ENCODE measurements at regions not wholly inside any gene's neighbourhood (a gene's known extent, or its start where the extent isn't known, plus 50 kb on each side); places are given as distances from the start of the nearest gene placed in this dataset.
"Not testable (repeated sequence)": the region's sequence is repeated elsewhere in the genome, so short reads cannot be mapped to it uniquely, and the experiment has no call there.

- no peak for TF ChIP-seq CTCF (IDR thresholded peaks at IDR 0.05; ENCODE audit: low read depth, low read length, missing control alignments)
- no peak for DNase-seq (ENCODE audit: extremely low read depth, low read depth)
- H3K4me3 ChIP-seq (replicated peaks; ENCODE audit: low read depth, low read length) = no peak overlapping the region
Observed at GRCh38 chr1:105027838-105028471, 1278.3 kb downstream of the AMY1C start.

GRCh38 chr1:105072446-105072845 is 1322.7 kb downstream of the AMY1C start:
- no peak for DNase-seq (ENCODE audit: extremely low read depth, low read depth)
- TF ChIP-seq CTCF (IDR thresholded peaks at IDR 0.05; ENCODE audit: low read depth, low read length, missing control alignments) = no peak
- H3K4me3 ChIP-seq (replicated peaks; ENCODE audit: low read depth, low read length) = no peak overlapping the region

GRCh38 chr1:105072850-105073249 is 1323.2 kb downstream of the AMY1C start:
- no peak for TF ChIP-seq CTCF (IDR thresholded peaks at IDR 0.05; ENCODE audit: low read depth, low read length, missing control alignments)
- DNase-seq (ENCODE audit: extremely low read depth, low read depth) = no peak
- H3K4me3 ChIP-seq (replicated peaks; ENCODE audit: low read depth, low read length) = no peak overlapping the region

- no peak for TF ChIP-seq CTCF (IDR thresholded peaks at IDR 0.05; ENCODE audit: low read depth, low read length, missing control alignments)
- no peak overlapping the region for H3K4me3 ChIP-seq (replicated peaks; ENCODE audit: low read depth, low read length)
- no peak for DNase-seq (ENCODE audit: extremely low read depth, low read depth)
Observed at GRCh38 chr1:105073660-105074059, 1324.0 kb downstream of the AMY1C start.

- H3K4me3 ChIP-seq (replicated peaks; ENCODE audit: low read depth, low read length) = no peak overlapping the region
- no peak for TF ChIP-seq CTCF (IDR thresholded peaks at IDR 0.05; ENCODE audit: low read depth, low read length, missing control alignments)
- no peak for DNase-seq (ENCODE audit: extremely low read depth, low read depth)
Observed at GRCh38 chr1:105083611-105084010, 1333.9 kb downstream of the AMY1C start.

- no peak overlapping the region for H3K4me3 ChIP-seq (replicated peaks; ENCODE audit: low read depth, low read length)
- DNase-seq (ENCODE audit: extremely low read depth, low read depth) = no peak
- TF ChIP-seq CTCF (IDR thresholded peaks at IDR 0.05; ENCODE audit: low read depth, low read length, missing control alignments) = no peak
Observed at GRCh38 chr1:105087506-105087905, 1337.8 kb downstream of the AMY1C start.

GRCh38 chr1:105088166-105088565 is 1338.5 kb downstream of the AMY1C start:
- no peak for DNase-seq (ENCODE audit: extremely low read depth, low read depth)
- H3K4me3 ChIP-seq (replicated peaks; ENCODE audit: low read depth, low read length) = no peak overlapping the region
- no peak for TF ChIP-seq CTCF (IDR thresholded peaks at IDR 0.05; ENCODE audit: low read depth, low read length, missing control alignments)

- not testable (repeated sequence) for H3K4me3 ChIP-seq (replicated peaks; ENCODE audit: low read depth, low read length); DNase-seq (ENCODE audit: extremely low read depth, low read depth)
Observed at GRCh38 chr1:105093893-105094292, 1344.2 kb downstream of the AMY1C start.
